H1 (cell line): ENCODE measurements at regions not wholly inside any gene's neighbourhood (a gene's known extent, or its start where the extent isn't known, plus 50 kb on each side); places are given as distances from the start of the nearest gene placed in this dataset.

Experiments
- CTCF ChIA-PET: fragments of 300-600 bp; sonication (Branson Sonifier 250); formaldehyde crosslinking; loops from one replicate; lab custom pipeline; 2021; ENCODE audit not compliant: partially characterized antibody; lab: Charles Lee
- POLR2A ChIA-PET: fragments of 300-600 bp; sonication (Branson Sonifier 250); formaldehyde crosslinking; loops from one replicate; lab custom pipeline; 2021; ENCODE audit warnings: inconsistent platforms; ENCODE audit not compliant: partially characterized antibody; lab: Charles Lee
- DNase-seq, 2 experiments: peaks; one replicate each; pipeline versions ENCODE4 v3.0.0 to v3.0.0-alpha.2; 2010 to 2022; ENCODE audit warnings: low spot score in 2 of 2, low read depth in 1 of 2, mixed read lengths in 1 of 2
- FAIRE-seq: peaks from 2 replicates; lab custom pipeline; 2011; peaks lifted over from hg19 to GRCh38; lab: Jason Lieb, UNC
- H2AFZ ChIP-seq: 2 replicates; pipeline ENCODE4 v1.8.1; 2012; ENCODE audit warnings: low read length, inconsistent platforms
- H2AK5ac ChIP-seq: 2 replicates; pipeline ENCODE4 v1.6.1; 2013; ENCODE audit warnings: low read depth, low read length
- H2BK120ac ChIP-seq: replicated peaks from 2 replicates; pipeline ENCODE3; 2013; ENCODE audit warnings: low read depth, low read length, inconsistent platforms
- H2BK12ac ChIP-seq: 2 replicates; pipeline ENCODE4 v1.6.1; 2013; ENCODE audit warnings: low read depth, low read length
- H2BK15ac ChIP-seq: 2 replicates; pipeline ENCODE4 v1.6.1; 2013; ENCODE audit warnings: low read length
- H2BK20ac ChIP-seq: 2 replicates; pipeline ENCODE4 v1.6.1; 2013; ENCODE audit warnings: low read length
- H2BK5ac ChIP-seq: 2 replicates; pipeline ENCODE4 v1.6.1; 2013; ENCODE audit warnings: low read depth, low read length
- H3K14ac ChIP-seq: 2 replicates; pipeline ENCODE4 v1.6.1; 2013; ENCODE audit warnings: inconsistent platforms; ENCODE audit not compliant: insufficient read length
- H3K18ac ChIP-seq: 2 replicates; pipeline ENCODE4 v1.6.1; 2013; ENCODE audit warnings: low read length; ENCODE audit errors: extremely low read depth
- H3K23ac ChIP-seq: 2 replicates; pipeline ENCODE4 v1.6.1; 2013; ENCODE audit warnings: inconsistent platforms; ENCODE audit not compliant: insufficient read length
- H3K23me2 ChIP-seq: 2 replicates; pipeline ENCODE4 v1.6.1; 2013; ENCODE audit warnings: low read depth, low read length
- H3K27ac ChIP-seq: 2 replicates; pipeline ENCODE4 v1.6.1; 2011; ENCODE audit warnings: low read depth, low read length, inconsistent platforms
- H3K27me3 ChIP-seq, 4 experiments: replicated peaks in 1 of 4; 1 replicate in 1 of 4; 2 replicates in 3 of 4; pipeline versions ENCODE4 v1.6.1 to v1.8.1; 2011 to 2013; ENCODE audit warnings: low read length in 3 of 4, mild to moderate bottlenecking in 3 of 4, inconsistent platforms in 2 of 4, mixed read lengths in 2 of 4, moderate library complexity in 1 of 4; ENCODE audit not compliant: control insufficient read depth in 3 of 4, insufficient read depth in 3 of 4; ENCODE audit errors: extremely low read depth in 1 of 4
- H3K36me3 ChIP-seq, 4 experiments: 2 replicates each; pipeline versions ENCODE4 v1.6.1 to v1.8.1; 2011 to 2013; ENCODE audit warnings: mild to moderate bottlenecking in 4 of 4, low read length in 3 of 4, moderate library complexity in 2 of 4, control low read depth in 1 of 4, inconsistent platforms in 1 of 4; ENCODE audit not compliant: insufficient read depth in 4 of 4, control insufficient read depth in 2 of 4
- H3K4ac ChIP-seq: replicated peaks from 2 replicates; pipeline ENCODE3; 2013; ENCODE audit warnings: low read length, low read depth, mixed read lengths, inconsistent platforms; ENCODE audit not compliant: insufficient read length
- H3K4me1 ChIP-seq, 4 experiments: replicated peaks in 1 of 4; 1 replicate in 1 of 4; 2 replicates in 3 of 4; pipeline versions ENCODE4 v1.6.1 to v1.8.1; 2011 to 2013; ENCODE audit warnings: low read length in 3 of 4, inconsistent platforms in 2 of 4, mixed read lengths in 1 of 4; ENCODE audit not compliant: insufficient read depth in 4 of 4, control insufficient read depth in 3 of 4
- H3K4me2 ChIP-seq, 2 experiments: 2 replicates each; pipeline versions ENCODE4 v1.6.1 to v1.8.1; 2011 to 2013; ENCODE audit warnings: low read depth in 2 of 2, low read length in 2 of 2, control low read depth in 1 of 2, inconsistent platforms in 1 of 2, mild to moderate bottlenecking in 1 of 2; ENCODE audit not compliant: insufficient read depth in 1 of 2
- H3K4me3 ChIP-seq, 4 experiments: fragments of 200-600, 300-600 bp in 1 of 4; sonication (generic), shearing (Covaris generic), sonication (Bioruptor Twin) in 1 of 4; 2 replicates each; pipeline versions ENCODE4 v1.5.1 to v1.8.1; 2011 to 2016; ENCODE audit warnings: low read length in 4 of 4, low read depth in 3 of 4, control low read depth in 2 of 4, inconsistent platforms in 2 of 4, mild to moderate bottlenecking in 2 of 4, mixed read lengths in 1 of 4, moderate library complexity in 1 of 4; ENCODE audit not compliant: insufficient read depth in 2 of 4; ENCODE audit errors: extremely low read depth in 1 of 4
- H3K56ac ChIP-seq: replicated peaks from 2 replicates; pipeline ENCODE3; 2013; ENCODE audit warnings: low read depth, mild to moderate bottlenecking, mixed read lengths, low read length, inconsistent platforms; ENCODE audit not compliant: insufficient read length
- H3K79me1 ChIP-seq: 2 replicates; pipeline ENCODE4 v1.6.1; 2013; ENCODE audit warnings: low read depth, low read length, control low read depth
- H3K79me2 ChIP-seq, 2 experiments: 2 replicates each; pipeline versions ENCODE4 v1.6.1 to v1.8.1; 2012 to 2013; ENCODE audit warnings: low read length in 2 of 2, mild to moderate bottlenecking in 2 of 2, inconsistent platforms in 1 of 2; ENCODE audit not compliant: insufficient read depth in 2 of 2, control insufficient read depth in 1 of 2
- H3K9ac ChIP-seq, 4 experiments: replicated peaks in 1 of 4; 1 replicate in 1 of 4; 2 replicates in 3 of 4; pipeline versions ENCODE4 v1.6.1 to v1.8.1; 2011 to 2013; ENCODE audit warnings: low read depth in 3 of 4, low read length in 3 of 4, control low read depth in 2 of 4, mild to moderate bottlenecking in 2 of 4, moderate library complexity in 2 of 4, inconsistent platforms in 1 of 4; ENCODE audit errors: extremely low read depth in 1 of 4
- H3K9me3 ChIP-seq, 2 experiments: 2 replicates each; pipeline versions ENCODE4 v1.6.1 to v1.8.1; 2012 to 2013; ENCODE audit warnings: mild to moderate bottlenecking in 2 of 2, moderate library complexity in 2 of 2, control low read depth in 1 of 2, inconsistent platforms in 1 of 2, low read depth in 1 of 2, low read length in 1 of 2, mixed read lengths in 1 of 2; ENCODE audit not compliant: insufficient read depth in 2 of 2
- H4K20me1 ChIP-seq, 2 experiments: replicated peaks in 1 of 2; 2 replicates each; pipeline versions ENCODE3 to v1.8.1; 2011 to 2013; ENCODE audit warnings: inconsistent platforms in 2 of 2, low read length in 2 of 2, mild to moderate bottlenecking in 1 of 2; ENCODE audit not compliant: insufficient read depth in 2 of 2, control insufficient read depth in 1 of 2
- H4K5ac ChIP-seq: 2 replicates; pipeline ENCODE4 v1.6.1; 2013; ENCODE audit warnings: low read length, low read depth, mixed read lengths, inconsistent platforms; ENCODE audit not compliant: insufficient read length
- H4K8ac ChIP-seq: 2 replicates; pipeline ENCODE4 v1.8.0; 2013; ENCODE audit warnings: mild to moderate bottlenecking, moderate library complexity, low read length, inconsistent platforms; ENCODE audit not compliant: insufficient read depth; ENCODE audit errors: extremely low read depth
- H4K91ac ChIP-seq: replicated peaks from 2 replicates; pipeline ENCODE3; 2013; ENCODE audit warnings: low read length, mixed read lengths, inconsistent platforms; ENCODE audit not compliant: insufficient read length
- CTBP2 ChIP-seq: IDR thresholded peaks from 2 replicates; pipeline ENCODE4 v1.7.0; 2011; ENCODE audit warnings: borderline replicate concordance, mild to moderate bottlenecking, moderate library complexity, mixed read lengths, low read length; ENCODE audit not compliant: insufficient read depth, insufficient read length
- GTF2F1 ChIP-seq: IDR thresholded peaks from 2 replicates; pipeline ENCODE4 v1.6.1; 2012; ENCODE audit warnings: low read depth, low read length, improper control_type of control experiment, borderline replicate concordance
- JUN ChIP-seq: IDR thresholded peaks from 2 replicates; pipeline ENCODE4 v1.6.1; 2011; ENCODE audit warnings: low read depth, mild to moderate bottlenecking, improper control_type of control experiment, low read length
- JUND ChIP-seq: IDR thresholded peaks from 2 replicates; pipeline ENCODE4 v1.6.1; 2011; ENCODE audit warnings: mild to moderate bottlenecking, improper control_type of control experiment, low read length
- SP2 ChIP-seq: IDR thresholded peaks from 2 replicates; pipeline ENCODE4 v1.6.1; 2012; ENCODE audit warnings: mild to moderate bottlenecking, low read length, inconsistent platforms
- ZNF274 ChIP-seq: IDR thresholded peaks from 2 replicates; pipeline ENCODE4 v1.7.0; 2012; ENCODE audit warnings: low read length, borderline replicate concordance; ENCODE audit errors: extremely low read depth
- WGBS, 2 experiments: shearing (Covaris generic) in 1 of 2; methylation state at CpG; one replicate each; pipeline versions ENCODE4 v1.1.6 to v1.1.7; 2013 to 2015; ENCODE audit warnings: low lambda C conversion rate in 2 of 2, mixed read lengths in 2 of 2, inconsistent platforms in 1 of 2, low coverage in 1 of 2, missing lambda C conversion rate in 1 of 2; ENCODE audit not compliant: insufficient replicate concordance in 2 of 2, insufficient coverage in 1 of 2, insufficient read length in 1 of 2; ENCODE audit errors: extremely low coverage in 1 of 2, missing lambda C conversion rate in 1 of 2; 5-methylcytosine and 5-hydroxymethylcytosine counted together

DNA sequence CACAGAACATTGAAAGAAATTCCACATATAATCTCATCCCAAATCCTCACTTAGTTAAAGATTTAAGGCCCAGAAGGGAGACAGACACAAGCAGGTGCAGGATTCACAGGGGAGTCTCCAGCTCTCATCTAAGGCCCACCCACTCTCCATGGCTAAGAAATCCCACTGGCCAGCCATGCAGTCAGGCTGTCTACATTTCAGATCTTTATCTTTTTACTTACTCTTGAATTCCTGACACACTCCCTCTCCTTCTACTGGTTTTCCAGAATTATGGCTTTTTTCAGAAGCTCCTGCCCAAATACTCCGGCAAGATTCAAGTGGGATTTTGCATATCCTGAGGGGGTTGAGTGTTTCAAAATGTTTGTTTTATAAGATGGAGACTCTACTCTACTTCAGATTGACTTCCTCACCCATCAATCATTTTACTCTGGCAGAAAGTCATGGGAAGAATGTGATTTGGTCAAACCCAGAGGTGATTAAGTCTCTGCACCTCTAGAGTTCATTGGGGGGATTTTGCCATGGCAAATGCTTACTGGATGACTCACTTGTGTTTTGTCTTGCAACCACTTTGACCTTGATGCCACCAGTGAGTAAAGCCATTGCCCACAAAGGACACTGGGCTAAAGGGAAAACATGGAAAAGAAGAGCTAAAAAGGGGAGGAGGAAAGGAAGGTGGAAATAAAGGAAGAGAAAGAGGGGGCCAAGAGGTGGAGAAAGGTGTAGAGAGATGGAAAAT is 688.8 kb upstream of the SALL1 start:
- Histone ChIP-seq H3K23ac (no peak overlapping the region), H2AFZ (no peak overlapping the region)
- no peak for FAIRE-seq

More for the DNA sequence above, 688.8 kb upstream of the SALL1 start:
- no peak overlapping the region for H3K27ac ChIP-seq
- H4K8ac ChIP-seq, result no peak overlapping the region
- H2BK5ac ChIP-seq, result no peak overlapping the region
- H3K23me2 ChIP-seq, result no peaks in the 10 kb centered on the region
- H2AK5ac ChIP-seq, result no peak overlapping the region
- peak in 1 of 2 experiments; percentile 9 for DNase-seq
- TF ChIP-seq JUND (peak; percentile 88), GTF2F1 (no peak), ZNF274 (no peak), CTBP2 (no peak), SP2 (no peak), JUN (peak; percentile 60; the same call in 1 of the 2 replicates)
- H2BK15ac ChIP-seq, result no peak overlapping the region
- H3K79me1 ChIP-seq, result no peaks in the 10 kb centered on the region
- H3K9ac ChIP-seq, result no peak overlapping the region
- H3K4me3 ChIP-seq, result no peak overlapping the region
- no peaks in the 10 kb centered on the region for H3K36me3 ChIP-seq
- H3K4ac ChIP-seq, result no peak overlapping the region
- H3K56ac ChIP-seq, result no peak overlapping the region
- H3K18ac ChIP-seq, result no peak overlapping the region
- no peak overlapping the region for H4K91ac ChIP-seq
- H4K5ac ChIP-seq, result no peak overlapping the region
- CTCF ChIA-PET, result interaction anchor here (1.8 kb wide), 1 partner anchor 21 kb away, joined by 8 read pairs; no protein-coding TSS in a partner anchor
- no peaks in the 10 kb centered on the region for H4K20me1 ChIP-seq
- no peaks in the 10 kb centered on the region for H3K27me3 ChIP-seq
- H2BK120ac ChIP-seq, result no peak overlapping the region
- no peak overlapping the region for H3K4me2 ChIP-seq
- POLR2A ChIA-PET, result interaction anchor here (1.2 kb wide), 1 partner anchor 12 kb away, joined by 3 read pairs; no protein-coding TSS in a partner anchor
- no peak overlapping the region for H2BK12ac ChIP-seq
- WGBS, 2 experiments, result 88% methylated on average over 1 of the region's 1 CpG; no CpG with 5 or more reads in 1 of the 2 experiments
- no peaks in the 10 kb centered on the region for H3K4me1 ChIP-seq
- 0 out of 4 replicates have a peak, but pooled peaks cover 0 to 3% of the 10 kb centered on the region in 2 experiments for H3K9me3 ChIP-seq
- no peak overlapping the region for H2BK20ac ChIP-seq
- H3K79me2 ChIP-seq, result no peaks in the 10 kb centered on the region
- H3K14ac ChIP-seq, result no peak overlapping the region
